HG03025 (cell line): ENCODE measurements at regions not wholly inside any gene's neighbourhood (a gene's known extent, or its start where the extent isn't known, plus 50 kb on each side); places are given as distances from the start of the nearest gene placed in this dataset.
"Not testable (repeated sequence)": the region's sequence is repeated elsewhere in the genome, so short reads cannot be mapped to it uniquely, and the experiment has no call there.

Experiments
- ATAC-seq: cut with Tn5 transposase; IDR thresholded peaks from one replicate; pipeline ENCODE4 v1.9.1; 2021; ENCODE audit warnings: mild to moderate bottlenecking, moderate library complexity; ENCODE audit not compliant: unreplicated experiment, low FRiP score

GRCh38 chr5:12625667-12626263 lies 721.5 kb upstream of the CTNND2 start:
- no peak for ATAC-seq

- no peak for ATAC-seq
Measured at GRCh38 chr5:12624776-12625560, 720.7 kb upstream of the CTNND2 start.

DNA sequence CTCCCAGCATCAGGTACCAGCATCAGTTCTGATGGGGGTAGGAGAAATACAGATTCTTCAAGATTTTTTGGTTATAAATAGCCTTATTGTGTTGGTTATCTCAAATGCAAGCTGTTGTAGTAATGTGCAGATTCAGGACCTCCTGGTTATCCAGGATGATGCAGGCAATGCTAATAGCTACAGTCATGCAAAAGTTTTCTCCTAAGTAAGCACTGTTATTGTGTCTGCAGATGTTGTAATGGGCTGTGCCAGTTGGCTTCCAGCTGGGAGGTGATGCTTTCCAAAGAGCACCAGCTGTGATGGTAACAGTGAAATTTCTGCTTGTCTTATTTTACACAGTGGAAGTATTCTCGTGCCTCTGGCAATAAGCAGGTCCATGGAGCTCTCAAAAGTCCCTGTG lies 719.2 kb upstream of the CTNND2 start:
- ATAC-seq, result no peak

DNA sequence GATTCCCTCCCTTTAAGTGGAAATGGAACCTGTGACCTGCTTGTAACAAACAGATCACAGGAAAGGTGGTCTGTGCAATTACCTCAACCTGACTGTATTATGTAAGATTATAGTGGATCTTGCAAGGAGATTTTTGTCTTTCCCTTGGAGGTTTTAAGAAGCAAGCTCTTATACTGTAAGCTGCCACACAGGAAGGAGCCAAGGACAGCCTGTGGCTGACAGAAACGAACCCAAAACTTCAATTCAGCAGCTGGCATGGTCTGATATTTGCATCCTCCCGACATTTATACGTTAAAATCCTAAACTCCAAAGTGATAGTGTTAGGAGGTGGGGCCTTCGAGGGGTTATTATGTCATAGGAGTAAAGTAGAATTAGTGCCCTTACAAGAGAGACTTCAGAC lies 711.8 kb upstream of the CTNND2 start:
- no peak for ATAC-seq

GRCh38 chr5:12615141-12615820 lies 711.0 kb upstream of the CTNND2 start:
- no peak for ATAC-seq

- ATAC-seq, result no peak
Measured at GRCh38 chr5:12614608-12615007, 710.4 kb upstream of the CTNND2 start.

- ATAC-seq, result no peak
Measured at GRCh38 chr5:12611132-12611531, 706.9 kb upstream of the CTNND2 start.

- ATAC-seq, result not testable (repeated sequence)
Measured at GRCh38 chr5:12607817-12608216, 703.6 kb upstream of the CTNND2 start.

- ATAC-seq, result no peak
Measured at GRCh38 chr5:12592228-12592627, 688.0 kb upstream of the CTNND2 start.

DNA sequence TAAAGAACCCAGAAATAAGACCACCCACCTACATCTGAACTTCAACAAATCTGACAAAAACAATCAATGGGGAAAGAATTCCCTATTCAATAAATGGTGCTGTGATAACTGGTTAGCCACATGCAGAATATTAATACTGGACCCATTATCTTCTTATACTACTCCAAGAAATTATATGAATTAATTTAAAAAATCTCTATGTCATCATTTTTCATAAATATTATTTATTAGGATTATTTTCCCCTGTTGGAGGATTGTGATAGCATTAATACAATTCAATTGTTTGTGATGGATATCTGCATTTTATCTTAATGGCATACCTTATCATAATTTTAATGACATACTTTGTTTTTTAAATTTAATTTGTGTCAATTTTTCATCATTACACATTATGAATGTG lies 682.2 kb upstream of the CTNND2 start:
- ATAC-seq, result no peak

DNA sequence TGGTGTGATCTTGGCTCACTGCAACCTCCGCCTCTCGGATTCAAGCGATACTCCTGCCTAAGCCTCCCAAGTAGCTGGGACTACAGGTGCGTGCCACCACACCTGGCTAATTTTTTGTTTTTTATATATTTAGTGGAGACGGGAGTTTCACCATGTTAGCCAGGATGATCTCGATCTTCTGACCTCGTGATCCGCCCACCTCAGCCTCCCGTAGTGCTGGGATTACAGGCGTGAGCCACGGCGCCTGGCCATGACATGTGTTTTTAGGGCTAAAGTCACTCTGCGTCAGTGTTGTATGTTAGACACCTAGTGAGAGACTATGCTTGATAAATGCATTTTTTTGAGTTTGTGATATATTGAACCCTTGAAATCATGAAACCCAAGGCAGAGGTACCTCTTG lies 674.6 kb upstream of the CTNND2 start:
- ATAC-seq, result not testable (repeated sequence)

DNA sequence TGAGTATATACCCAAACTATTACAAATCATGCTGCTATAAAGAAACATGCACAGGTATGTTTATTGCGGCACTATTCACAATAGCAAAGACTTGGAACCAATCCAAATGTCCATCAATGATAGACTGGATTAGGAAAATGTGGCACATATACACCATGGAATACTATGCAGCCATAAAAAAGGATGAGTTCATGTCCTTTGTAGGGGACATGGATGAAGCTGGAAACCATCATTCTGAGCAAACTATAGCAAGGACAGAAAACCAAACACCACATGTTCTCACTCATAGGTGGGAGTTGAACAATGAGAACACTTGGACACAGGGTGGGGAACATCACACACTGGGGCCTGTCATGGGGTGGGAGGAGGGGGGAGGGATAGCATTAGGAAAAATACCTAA lies 672.7 kb upstream of the CTNND2 start:
- ATAC-seq, result not testable (repeated sequence)

GRCh38 chr5:12574298-12575093 lies 670.2 kb upstream of the CTNND2 start:
- not testable (repeated sequence) for ATAC-seq

DNA sequence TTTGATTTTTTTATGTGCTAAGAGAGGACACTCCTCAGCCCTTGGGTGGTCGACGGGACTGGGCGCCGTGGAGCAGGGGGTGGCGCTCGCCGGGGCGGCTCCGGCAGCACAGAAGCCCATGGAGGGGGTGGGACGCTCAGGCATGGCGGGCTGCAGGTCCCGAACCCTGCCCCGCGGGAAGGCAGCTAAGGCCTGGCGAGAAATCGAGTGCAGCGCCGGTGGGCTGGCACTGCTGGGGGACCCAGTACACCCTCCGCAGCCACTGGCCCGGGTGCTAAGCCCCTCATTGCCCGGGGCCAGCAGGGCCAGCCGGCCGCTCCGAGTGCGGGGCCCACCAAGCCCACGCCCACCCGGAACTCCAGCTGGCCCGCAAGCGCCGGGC lies 669.7 kb upstream of the CTNND2 start:
- not testable (repeated sequence) for ATAC-seq

GRCh38 chr5:12570688-12571087 lies 666.4 kb upstream of the CTNND2 start:
- no peak for ATAC-seq

DNA sequence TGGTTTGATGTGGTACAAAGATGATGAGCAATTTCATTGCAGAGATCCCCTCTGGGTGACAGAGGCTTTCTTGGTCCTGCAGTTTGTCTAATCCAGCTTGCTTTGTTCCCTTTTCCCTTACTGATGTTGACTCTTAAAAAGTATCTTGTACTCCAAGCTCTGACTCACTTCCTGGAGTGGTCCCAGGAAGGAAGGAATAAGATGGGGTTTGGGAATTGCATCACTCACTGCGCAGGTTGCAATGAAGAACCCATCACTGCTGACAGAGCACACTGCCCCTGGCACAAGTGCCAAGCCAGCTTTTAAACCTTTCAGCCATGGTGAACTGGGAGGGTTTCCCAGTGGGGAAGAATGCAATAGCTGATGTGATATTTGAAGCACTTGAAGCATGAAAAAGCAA lies 662.2 kb upstream of the CTNND2 start:
- no peak for ATAC-seq

DNA sequence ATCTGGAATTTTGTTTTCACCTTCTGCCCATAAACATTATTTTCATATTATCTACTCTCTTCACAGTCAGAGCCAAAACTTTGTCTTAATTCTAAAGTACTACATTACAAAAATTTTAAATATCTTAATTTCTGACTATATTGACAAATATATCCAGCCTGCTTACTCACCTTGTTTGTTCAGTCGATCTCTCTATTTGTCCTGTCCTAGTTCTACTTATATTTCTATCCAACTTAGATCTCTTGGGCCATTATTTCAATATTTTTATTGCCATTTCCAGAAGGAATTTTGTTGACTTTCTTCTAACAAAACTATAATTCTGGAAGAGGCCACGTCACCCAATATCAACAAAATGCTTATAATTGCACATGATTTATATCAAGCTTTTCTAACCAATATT lies 652.8 kb upstream of the CTNND2 start:
- no peak for ATAC-seq

GRCh38 chr5:12526113-12526512 lies 621.9 kb upstream of the CTNND2 start:
- no peak for ATAC-seq

DNA sequence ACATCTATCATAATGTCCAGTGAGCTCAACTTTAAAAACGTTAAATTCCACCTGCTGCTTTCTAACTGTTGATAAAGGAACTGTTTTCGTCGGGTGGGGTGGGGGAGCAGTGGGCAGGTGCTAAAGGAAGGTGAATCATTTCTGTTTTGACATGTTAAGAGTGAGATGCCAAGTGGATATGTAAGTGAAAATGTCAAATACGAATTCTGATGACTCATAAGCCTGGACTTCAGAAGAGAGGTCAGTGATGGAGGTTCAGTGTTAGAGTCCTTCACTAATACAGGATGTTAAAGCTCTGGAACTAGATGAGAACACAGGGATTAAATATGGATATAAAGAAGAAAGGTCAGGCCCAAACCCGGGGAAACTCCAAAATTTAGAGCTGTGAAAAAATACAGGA lies 617.9 kb upstream of the CTNND2 start:
- no peak for ATAC-seq

DNA sequence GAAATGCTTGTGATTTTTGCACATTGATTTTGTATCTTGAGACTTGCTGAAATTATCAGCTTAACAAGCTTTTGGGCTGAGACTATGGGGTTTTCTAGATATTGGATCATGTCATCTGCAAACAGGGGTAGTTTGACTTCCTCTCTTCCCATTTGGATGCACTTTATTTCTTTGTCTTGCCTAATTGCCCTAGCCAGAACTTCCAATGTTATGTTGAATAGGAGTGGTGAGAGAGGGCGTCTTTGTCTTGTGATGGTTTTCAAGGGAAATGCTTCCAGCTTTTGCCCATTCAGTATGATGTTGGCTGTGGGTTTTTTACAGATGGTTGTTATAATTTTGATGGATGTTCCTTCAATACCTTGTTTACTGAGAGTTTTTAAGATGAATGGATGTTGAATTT lies 600.7 kb upstream of the CTNND2 start:
- ATAC-seq, result not testable (repeated sequence)

DNA sequence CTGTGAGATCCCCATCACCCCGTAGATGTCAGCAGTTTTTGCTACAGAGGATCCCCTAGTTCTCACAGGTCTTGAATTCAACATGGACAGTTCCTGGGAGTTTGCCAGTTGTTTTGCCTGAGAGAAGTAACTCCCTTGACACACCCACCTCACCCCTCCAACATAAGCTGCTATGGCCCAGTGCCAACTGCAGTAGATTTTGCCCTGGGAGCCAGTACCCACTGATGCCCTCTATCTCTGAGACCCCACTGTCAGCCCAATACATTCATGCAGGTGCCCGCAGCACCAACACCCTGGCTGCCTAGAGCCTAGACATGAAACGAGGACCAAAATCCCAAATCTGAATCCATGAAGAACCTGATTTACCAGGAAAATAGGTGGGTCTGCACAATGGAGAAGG lies 583.9 kb upstream of the CTNND2 start:
- ATAC-seq, result no peak
